GM12865 (cell line): ENCODE measurements at regions not wholly inside any gene's neighbourhood (a gene's known extent, or its start where the extent isn't known, plus 50 kb on each side); places are given as distances from the start of the nearest gene placed in this dataset.

Experiments
- DNase-seq: peaks from one replicate; pipeline ENCODE4 v3.0.0; 2010; ENCODE audit warnings: low read depth
- H3K4me3 ChIP-seq: 2 replicates; pipeline ENCODE4 v1.5.1; 2011; ENCODE audit warnings: mild to moderate bottlenecking, low read depth, low read length, control low read depth
- TF ChIP-seq, protein P1 (sequence below): IDR thresholded peaks from 2 replicates; pipeline ENCODE4 v1.5.1; 2011; ENCODE audit warnings: low read length, control low read depth, low read depth, inconsistent platforms; ENCODE audit not compliant: insufficient read depth; ENCODE audit errors: missing control alignments

DNA sequence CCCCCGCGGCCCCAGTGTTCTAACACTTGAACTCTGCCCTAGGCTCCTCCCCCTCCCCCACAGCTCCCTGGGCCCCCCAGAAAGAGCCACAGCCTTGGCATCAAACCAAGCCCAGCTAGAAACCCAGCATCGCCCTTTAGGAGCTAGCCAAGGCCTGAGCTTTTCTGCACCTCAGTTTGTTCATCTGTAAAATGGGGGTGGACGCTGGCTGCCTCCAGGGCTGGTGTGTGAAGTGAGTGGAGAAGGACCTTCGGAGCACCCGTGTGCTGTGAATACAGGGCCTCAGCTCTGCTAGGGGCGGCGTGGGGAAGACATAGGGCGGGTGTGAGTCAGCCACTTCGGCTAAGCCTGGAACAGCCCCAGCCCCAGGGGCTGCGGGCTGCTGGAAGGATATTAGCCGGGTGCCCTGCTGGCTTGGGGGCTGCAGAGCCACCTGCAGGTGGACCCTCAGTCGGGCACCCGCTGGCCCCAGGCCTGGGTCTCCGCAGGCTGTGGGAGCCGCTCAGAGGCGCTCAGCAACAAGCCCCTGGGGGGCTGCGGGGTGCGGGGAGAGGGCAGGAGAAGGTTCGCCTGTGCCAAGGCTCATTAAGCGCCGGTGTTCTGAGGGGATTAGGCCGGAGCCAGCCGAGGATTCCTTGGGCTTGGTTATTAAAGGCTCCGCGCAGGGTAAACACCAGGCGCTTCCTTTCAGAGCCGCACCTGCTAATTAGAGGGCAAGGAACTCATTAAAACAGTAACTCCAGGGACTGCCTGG lies 217.0 kb upstream of the CIBAR2 start:
- no peak for DNase-seq
- TF ChIP-seq, protein P1, sequence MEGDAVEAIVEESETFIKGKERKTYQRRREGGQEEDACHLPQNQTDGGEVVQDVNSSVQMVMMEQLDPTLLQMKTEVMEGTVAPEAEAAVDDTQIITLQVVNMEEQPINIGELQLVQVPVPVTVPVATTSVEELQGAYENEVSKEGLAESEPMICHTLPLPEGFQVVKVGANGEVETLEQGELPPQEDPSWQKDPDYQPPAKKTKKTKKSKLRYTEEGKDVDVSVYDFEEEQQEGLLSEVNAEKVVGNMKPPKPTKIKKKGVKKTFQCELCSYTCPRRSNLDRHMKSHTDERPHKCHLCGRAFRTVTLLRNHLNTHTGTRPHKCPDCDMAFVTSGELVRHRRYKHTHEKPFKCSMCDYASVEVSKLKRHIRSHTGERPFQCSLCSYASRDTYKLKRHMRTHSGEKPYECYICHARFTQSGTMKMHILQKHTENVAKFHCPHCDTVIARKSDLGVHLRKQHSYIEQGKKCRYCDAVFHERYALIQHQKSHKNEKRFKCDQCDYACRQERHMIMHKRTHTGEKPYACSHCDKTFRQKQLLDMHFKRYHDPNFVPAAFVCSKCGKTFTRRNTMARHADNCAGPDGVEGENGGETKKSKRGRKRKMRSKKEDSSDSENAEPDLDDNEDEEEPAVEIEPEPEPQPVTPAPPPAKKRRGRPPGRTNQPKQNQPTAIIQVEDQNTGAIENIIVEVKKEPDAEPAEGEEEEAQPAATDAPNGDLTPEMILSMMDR, result no peak
- no peak overlapping the region for H3K4me3 ChIP-seq

GRCh38 chr16:85330006-85330693 lies 217.9 kb upstream of the CIBAR2 start:
- TF ChIP-seq, protein P1, result no peak
- DNase-seq, result no peak
- H3K4me3 ChIP-seq, result no peak overlapping the region

DNA sequence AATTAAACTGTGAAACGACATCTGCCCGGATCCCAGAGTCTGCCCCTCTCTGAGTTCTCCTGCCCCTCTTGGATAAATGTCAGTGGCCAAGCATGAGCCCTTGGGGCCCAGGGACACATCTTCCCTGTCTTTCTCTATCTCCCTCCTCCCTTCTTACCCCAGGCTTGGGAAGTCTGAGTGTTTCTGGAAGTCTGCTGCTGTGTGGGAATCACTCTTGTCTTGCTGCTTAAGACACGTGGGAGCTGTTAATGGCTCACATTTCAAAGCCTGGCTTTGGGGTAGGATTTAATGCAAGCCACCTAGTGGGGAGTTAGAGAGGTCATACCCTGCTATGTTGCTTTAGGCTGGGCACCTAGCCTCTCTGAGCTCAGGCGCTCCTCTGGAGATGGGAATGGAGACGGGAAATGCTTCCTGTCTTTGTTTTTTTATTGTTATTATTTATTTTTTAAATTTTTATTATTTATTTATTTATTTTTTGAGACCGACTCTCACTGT lies 218.5 kb upstream of the CIBAR2 start:
- TF ChIP-seq, protein P1, result peak; percentile 32
- H3K4me3 ChIP-seq, result no peak overlapping the region
- DNase-seq, result peak; percentile 57

DNA sequence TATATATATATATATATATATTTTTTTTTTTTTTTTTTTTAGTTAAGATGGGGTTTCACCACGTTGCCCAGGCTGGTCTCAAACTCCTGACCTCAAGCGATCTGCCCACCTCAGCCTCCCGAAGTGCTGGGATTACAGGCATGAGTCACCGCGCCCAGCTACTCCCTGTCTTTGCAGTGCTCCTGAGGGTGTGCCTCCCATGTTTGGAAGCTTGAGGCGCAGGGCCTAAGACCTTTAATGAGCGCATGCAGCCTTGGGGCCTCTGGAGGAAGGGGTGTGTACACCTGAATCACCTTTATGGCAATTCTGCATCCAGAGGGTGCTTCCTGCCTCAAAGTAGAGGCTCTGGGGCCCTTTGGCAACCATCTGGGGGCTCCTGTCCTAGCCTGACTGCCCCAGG lies 219.4 kb upstream of the CIBAR2 start:
- no peak for DNase-seq
- TF ChIP-seq, protein P1, result no peak
- no peak overlapping the region for H3K4me3 ChIP-seq

- TF ChIP-seq, protein P1, result no peak
- H3K4me3 ChIP-seq, result no peak overlapping the region
- no peak for DNase-seq
These were observed 219.9 kb upstream of the CIBAR2 start for GRCh38 chr16:85332175-85332574.

GRCh38 chr16:85333337-85333736 lies 221.1 kb upstream of the CIBAR2 start:
- DNase-seq, result no peak
- TF ChIP-seq, protein P1, result no peak
- H3K4me3 ChIP-seq, result no peak overlapping the region
